AG09309 (cell line): ENCODE measurements at regions not wholly inside any gene's neighbourhood (a gene's known extent, or its start where the extent isn't known, plus 50 kb on each side); places are given as distances from the start of the nearest gene placed in this dataset.

Experiments used
- DNase-seq: peaks from one replicate; pipeline ENCODE4 v3.0.0-alpha.2; 2010; ENCODE audit warnings: low read depth
- H3K4me3 ChIP-seq: 2 replicates; pipeline ENCODE4 v1.5.1; 2011; ENCODE audit warnings: mild to moderate bottlenecking, low read depth, low read length, moderate library complexity; ENCODE audit not compliant: control insufficient read depth
- TF ChIP-seq, protein P1 (sequence below): IDR thresholded peaks from 2 replicates; pipeline ENCODE4 v1.5.1; 2011; ENCODE audit warnings: mild to moderate bottlenecking, low read depth, low read length, inconsistent platforms; ENCODE audit not compliant: insufficient read depth, control insufficient read depth; ENCODE audit errors: missing control alignments

- TF ChIP-seq, protein P1, sequence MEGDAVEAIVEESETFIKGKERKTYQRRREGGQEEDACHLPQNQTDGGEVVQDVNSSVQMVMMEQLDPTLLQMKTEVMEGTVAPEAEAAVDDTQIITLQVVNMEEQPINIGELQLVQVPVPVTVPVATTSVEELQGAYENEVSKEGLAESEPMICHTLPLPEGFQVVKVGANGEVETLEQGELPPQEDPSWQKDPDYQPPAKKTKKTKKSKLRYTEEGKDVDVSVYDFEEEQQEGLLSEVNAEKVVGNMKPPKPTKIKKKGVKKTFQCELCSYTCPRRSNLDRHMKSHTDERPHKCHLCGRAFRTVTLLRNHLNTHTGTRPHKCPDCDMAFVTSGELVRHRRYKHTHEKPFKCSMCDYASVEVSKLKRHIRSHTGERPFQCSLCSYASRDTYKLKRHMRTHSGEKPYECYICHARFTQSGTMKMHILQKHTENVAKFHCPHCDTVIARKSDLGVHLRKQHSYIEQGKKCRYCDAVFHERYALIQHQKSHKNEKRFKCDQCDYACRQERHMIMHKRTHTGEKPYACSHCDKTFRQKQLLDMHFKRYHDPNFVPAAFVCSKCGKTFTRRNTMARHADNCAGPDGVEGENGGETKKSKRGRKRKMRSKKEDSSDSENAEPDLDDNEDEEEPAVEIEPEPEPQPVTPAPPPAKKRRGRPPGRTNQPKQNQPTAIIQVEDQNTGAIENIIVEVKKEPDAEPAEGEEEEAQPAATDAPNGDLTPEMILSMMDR = no peak
- no peak overlapping the region for H3K4me3 ChIP-seq
- no peak for DNase-seq
These were observed 54.6 kb upstream of the ODC1 start for GRCh38 chr2:10502803-10503107.

DNA sequence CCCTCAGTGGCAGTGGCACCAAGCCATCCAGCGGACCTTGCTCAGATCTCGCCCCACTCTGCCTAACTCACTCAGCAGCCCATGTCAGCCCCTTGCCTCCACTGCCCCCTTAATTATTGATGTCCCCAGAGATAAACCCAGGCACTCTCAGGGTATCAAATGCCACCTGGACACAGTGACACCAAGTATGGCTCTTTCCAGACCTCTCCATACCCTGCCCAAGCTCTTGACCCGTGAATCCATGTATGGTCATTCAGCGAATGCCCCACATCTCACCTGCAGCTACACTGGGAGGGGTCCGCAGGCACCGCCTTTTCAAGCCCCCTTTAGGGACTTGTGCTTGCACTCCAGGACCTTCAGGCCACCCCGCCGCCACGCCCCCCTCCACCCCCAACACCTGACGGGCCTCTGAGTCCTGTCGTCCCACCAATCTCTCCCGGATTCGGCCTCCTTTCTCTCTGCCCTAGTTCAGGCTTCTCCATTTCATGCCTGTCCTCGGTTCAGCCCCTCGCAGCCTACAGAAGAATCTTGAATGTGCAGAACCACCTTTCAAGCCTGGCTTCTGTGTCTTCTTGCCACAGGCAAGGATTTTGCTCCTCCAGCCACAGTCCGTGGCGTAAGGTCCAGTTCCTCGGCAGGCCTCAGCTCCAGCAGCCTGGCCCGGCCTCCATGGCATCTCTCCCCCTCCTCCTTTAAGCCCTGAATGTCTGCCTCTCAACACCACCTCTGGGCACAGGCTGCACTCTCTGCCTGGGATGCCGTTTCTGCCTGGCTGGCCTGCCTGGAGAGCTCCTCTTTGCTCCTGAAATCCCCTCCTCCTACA, 54.1 kb upstream of the ODC1 start:
- TF ChIP-seq, protein P1 = no peak
- H3K4me3 ChIP-seq = no peak overlapping the region
- no peak for DNase-seq

- H3K4me3 ChIP-seq = no peak overlapping the region
- TF ChIP-seq, protein P1 = no peak
- DNase-seq = no peak
These were observed 53.4 kb upstream of the ODC1 start for GRCh38 chr2:10501451-10501961.

DNA sequence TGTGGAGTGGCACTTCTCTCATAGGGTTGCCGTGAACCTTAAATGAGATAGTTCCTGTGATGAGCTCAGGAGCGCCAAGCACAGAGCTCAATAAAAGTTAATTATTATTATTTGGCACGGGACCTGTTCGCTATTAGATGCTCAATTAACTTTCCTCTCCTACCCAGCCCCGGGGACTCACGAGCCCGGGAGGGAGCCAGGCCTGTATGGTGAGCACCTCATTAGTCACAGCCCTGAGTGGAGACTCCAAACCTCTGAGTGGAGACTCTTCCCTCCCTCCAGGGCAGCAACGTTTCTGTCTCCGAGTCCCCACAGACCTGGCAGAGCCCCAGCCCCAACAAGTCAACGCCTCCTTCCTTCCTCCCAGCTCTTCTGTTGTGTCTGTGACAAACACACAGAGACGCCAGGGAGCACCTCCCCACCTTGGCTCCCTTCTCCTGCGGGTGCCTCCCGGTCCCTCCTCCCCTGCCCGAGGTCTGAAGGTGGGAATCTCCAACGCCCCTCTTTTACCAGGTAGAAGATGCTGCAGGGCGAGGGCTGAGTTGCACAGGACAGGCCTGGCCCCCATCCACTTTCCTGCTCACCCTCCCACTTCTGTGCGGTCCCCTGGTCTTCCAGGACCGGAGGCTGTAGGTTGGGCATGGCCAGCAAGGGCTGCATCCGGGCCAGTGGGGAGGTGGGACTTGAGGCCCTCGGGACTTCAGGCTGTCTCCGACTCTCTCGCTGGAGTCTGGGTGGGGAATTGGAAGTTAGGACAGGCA, 52.7 kb upstream of the ODC1 start:
- TF ChIP-seq, protein P1 = no peak
- H3K4me3 ChIP-seq = no peak overlapping the region
- DNase-seq = no peak

DNA sequence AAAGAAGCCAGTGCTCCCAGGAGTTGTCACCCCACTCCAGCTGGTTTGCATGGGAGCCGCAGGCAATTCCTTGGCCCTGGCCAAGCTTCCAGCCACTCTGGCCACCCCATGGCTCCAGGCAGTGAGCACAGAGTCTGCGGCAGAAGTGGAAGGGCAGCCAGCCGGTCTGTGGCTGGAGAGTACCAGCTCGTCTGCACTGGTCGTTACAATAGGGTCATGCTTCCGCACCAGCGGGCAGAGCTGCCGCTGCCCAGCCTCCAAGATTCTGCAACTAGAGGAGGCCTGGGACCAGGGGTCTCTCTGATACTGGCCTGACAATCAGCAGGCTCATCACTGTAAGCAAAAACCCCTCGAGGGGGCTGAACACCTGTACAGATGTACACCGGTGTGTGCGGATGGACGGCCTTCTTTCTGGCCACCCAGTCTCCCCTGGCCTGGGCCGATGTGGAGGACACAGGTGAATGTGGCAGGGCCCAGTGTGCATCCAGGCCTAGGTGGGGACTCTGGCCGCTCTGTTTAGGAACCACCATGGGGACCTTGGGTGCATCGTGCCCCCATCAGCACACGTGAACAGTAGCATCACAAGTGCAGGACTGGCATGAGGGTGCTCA, 51.9 kb upstream of the ODC1 start:
- H3K4me3 ChIP-seq = no peak overlapping the region
- no peak for DNase-seq
- TF ChIP-seq, protein P1 = no peak

DNA sequence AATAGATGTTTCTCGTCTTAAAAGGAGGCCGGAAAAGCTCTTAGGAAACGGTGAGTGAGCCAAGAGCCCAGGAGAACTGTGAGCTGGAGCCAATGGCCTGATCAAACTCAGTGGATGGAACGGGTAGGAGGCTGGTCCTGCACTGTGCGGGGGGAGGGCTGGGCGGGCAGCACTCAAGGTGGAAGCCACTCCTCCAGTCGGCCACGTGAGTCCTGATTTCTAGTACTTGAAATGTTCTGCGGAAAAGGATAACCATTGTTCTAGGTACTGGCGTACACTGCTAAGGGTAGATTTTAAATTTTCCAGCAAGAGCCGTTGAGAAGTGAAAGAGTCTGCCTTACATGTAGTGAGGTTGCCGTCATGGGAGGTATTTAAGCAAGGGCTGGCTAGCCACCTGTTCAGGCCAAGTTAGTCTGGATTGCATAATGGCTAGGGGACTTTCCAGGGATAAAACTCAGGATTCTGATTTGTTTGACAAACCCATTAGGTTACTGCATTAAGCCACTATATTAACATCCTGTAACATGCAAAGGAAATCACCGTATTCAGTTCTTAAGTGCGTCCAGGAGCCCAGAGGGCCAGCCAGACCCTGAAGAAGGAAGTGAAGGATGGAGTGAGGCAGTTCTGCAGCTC, 51.3 kb upstream of the ODC1 start:
- DNase-seq = no peak
- TF ChIP-seq, protein P1 = no peak

More for the DNA sequence above, 51.3 kb upstream of the ODC1 start:
- no peak overlapping the region for H3K4me3 ChIP-seq
